ENCODE measurements at regions not wholly inside any gene's neighbourhood (a gene's known extent, or its start where the extent isn't known, plus 50 kb on each side); places are given as distances from the start of the nearest gene placed in this dataset.

DNA sequence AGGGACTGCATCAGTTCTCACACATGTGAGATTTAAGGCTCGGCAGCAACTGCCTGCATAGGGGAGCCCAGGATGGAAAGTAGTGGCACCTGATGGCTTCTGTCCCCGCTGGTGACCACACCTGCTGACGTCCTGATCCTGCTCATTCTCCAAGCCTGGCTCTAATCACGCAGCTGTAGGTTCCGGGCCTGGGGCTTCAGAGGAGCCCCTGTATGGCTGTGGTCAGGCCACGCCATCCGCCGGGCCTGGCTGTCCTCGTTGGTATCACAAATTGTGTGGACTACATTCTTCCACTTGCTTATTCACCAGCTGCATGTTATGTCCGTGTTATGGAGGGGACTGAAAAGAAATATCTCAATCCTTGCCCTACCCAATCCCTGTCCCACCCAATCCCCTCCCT lies 580.0 kb downstream of the TBC1D22A start:
- TF ChIP-seq, protein P1, sequence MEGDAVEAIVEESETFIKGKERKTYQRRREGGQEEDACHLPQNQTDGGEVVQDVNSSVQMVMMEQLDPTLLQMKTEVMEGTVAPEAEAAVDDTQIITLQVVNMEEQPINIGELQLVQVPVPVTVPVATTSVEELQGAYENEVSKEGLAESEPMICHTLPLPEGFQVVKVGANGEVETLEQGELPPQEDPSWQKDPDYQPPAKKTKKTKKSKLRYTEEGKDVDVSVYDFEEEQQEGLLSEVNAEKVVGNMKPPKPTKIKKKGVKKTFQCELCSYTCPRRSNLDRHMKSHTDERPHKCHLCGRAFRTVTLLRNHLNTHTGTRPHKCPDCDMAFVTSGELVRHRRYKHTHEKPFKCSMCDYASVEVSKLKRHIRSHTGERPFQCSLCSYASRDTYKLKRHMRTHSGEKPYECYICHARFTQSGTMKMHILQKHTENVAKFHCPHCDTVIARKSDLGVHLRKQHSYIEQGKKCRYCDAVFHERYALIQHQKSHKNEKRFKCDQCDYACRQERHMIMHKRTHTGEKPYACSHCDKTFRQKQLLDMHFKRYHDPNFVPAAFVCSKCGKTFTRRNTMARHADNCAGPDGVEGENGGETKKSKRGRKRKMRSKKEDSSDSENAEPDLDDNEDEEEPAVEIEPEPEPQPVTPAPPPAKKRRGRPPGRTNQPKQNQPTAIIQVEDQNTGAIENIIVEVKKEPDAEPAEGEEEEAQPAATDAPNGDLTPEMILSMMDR (conservative IDR thresholded peaks at IDR 0.05; ENCODE audit: low read depth, low read length), result no peak
- DNase-seq (ENCODE audit: low read depth), result no peak
- no peak overlapping the region for H3K4me3 ChIP-seq (ENCODE audit: low read depth, low read length)

DNA sequence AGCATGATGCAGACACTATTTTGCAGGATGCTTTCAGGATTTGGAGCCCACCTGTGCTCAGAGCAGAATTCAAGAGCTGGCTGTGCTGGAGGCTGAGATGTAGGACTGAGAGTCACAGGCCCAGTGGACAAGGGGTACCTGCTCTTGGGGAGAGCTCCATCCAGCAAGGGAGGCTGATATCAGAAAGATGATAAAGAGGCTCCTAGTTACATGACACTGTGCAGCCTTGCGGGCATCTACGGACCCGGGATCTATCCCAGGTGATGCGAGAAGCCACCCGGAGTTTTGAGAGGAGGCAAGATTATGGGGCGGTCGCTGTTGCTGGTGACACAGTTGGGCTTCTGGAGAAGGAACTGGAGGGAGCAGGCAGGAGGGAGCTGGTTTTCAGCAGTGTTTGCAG lies 579.0 kb downstream of the TBC1D22A start:
- DNase-seq (ENCODE audit: low read depth), result no peak
- TF ChIP-seq, protein P1 (conservative IDR thresholded peaks at IDR 0.05; ENCODE audit: low read depth, low read length), result no peak
- no peak overlapping the region for H3K4me3 ChIP-seq (ENCODE audit: low read depth, low read length)

DNA sequence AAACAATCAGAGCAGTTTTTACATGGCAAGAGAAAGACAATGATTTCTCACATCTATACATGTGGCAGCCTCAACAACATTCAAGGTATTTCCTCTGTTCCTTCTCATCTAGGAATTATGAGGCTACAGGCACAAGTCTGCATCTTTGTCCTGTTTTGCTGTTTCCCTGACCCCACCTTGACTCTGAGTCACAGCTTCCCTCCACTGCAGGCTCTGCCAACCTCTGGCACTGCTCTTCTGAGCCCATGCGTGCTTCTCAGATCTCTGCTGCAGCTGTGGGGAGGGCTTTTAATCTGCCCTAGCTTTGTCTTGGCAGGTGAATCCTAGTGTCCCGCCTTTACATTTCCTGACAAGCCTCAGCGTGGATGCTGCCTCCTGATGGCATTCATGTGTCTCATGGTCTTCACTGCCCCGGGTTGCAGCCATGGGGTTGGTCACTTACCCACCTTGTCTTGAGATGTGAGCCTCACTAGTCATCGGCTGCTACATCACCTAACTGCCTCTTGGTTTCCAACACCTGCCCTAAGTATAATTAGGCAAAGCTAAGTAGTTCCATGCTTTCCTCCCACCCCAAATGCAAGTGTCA lies 578.5 kb downstream of the TBC1D22A start:
- no peak overlapping the region for H3K4me3 ChIP-seq (ENCODE audit: low read depth, low read length)
- TF ChIP-seq, protein P1 (conservative IDR thresholded peaks at IDR 0.05; ENCODE audit: low read depth, low read length), result no peak

DNA sequence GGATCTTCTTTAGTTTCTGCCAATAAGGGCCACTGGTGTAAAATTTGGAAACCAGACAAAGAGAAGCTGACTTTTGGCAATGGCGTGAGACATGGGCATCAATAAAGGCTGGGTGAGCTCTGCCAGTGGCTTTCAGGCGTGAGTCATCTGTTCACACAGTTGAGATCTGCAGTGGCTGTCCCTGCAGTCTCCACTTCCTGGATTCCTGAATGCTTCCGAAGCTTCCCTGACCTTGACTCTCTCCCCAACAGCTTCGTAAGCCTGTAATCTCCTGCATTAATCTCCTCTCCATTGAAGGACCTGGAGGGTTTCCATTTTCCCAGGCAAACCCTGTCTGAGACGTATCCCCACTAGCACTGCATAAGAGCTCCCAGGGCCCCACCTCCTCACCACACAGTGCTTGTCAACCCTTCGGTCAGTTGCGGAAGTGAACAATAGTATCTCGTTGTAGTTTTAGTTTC lies 574.7 kb downstream of the TBC1D22A start:
- DNase-seq (ENCODE audit: low read depth), result peak; percentile 54
- H3K4me3 ChIP-seq (ENCODE audit: low read depth, low read length), result peak overlapping the region; percentile 12
- TF ChIP-seq, protein P1 (conservative IDR thresholded peaks at IDR 0.05; ENCODE audit: low read depth, low read length), result no peak

More for the DNA sequence above, 578.5 kb downstream of the TBC1D22A start:
- no peak for DNase-seq (ENCODE audit: low read depth)

DNA sequence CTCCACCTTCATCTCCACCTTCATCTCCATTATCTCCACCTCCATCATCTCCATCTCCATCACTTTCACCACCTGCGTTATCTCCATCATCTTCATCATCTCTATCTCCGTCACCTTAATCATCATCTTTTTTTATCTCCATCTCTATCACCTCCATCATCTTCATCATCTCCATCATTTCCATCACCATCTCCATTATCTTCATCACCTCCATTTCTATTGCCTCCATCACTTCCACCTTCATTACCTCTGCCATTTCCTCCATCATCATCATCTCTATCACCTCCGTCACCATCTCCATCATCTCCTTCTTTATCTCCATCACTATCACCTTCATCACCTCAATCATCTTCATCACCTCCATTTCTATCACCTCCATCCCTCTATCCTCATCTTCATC lies 573.5 kb downstream of the TBC1D22A start:
- no peak for DNase-seq (ENCODE audit: low read depth)
- no peak overlapping the region for H3K4me3 ChIP-seq (ENCODE audit: low read depth, low read length)
- TF ChIP-seq, protein P1 (conservative IDR thresholded peaks at IDR 0.05; ENCODE audit: low read depth, low read length), result no peak

DNA sequence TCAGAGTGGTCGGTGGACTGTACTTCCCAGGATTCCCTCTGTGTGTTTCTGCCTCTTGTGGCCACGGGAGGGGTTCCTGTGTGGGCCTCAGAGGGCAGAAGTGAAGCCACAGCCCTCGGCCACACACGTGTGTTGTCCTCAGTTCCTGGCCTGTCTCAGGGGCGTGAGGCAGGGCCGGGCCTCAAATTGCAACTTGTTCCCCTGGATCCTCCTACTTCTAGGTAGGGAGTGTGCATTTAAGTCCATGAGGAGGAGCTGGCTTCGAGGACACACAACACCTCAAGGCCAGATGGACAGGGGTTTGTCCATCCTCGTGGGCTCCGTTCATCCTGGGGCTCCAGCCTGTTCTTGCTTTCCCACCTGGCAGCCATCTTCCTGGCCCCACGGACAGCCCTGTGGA lies 573.0 kb downstream of the TBC1D22A start:
- TF ChIP-seq, protein P1 (conservative IDR thresholded peaks at IDR 0.05; ENCODE audit: low read depth, low read length), result no peak
- H3K4me3 ChIP-seq (ENCODE audit: low read depth, low read length), result no peak overlapping the region
- DNase-seq (ENCODE audit: low read depth), result no peak

DNA sequence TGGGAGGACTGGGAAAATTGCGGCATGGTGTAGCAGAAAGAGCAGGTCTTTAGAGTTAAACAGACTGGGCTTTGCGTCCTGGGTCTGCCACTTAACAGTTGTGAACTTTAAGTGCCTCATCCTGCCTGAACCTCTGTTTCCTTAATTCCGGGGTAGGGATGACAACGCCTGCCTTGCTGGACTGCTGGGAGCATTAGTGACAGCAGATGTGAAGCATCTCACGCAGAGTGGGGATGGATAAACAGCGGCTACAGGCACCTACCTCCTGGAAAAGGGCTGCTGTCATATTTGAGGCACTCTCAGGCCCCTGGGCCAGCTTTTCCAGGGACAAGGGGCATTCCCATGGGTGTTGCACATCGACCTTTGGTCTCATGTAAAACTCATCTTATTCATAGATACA lies 572.2 kb downstream of the TBC1D22A start:
- DNase-seq (ENCODE audit: low read depth), result no peak
- TF ChIP-seq, protein P1 (conservative IDR thresholded peaks at IDR 0.05; ENCODE audit: low read depth, low read length), result no peak
- H3K4me3 ChIP-seq (ENCODE audit: low read depth, low read length), result no peak overlapping the region
